GM12892 (cell line): ENCODE measurements at regions not wholly inside any gene's neighbourhood (a gene's known extent, or its start where the extent isn't known, plus 50 kb on each side); places are given as distances from the start of the nearest gene placed in this dataset.

Source experiments
- POLR2A ChIP-seq: IDR thresholded peaks from 2 replicates; pipeline ENCODE4 v1.6.1; 2011; ENCODE audit warnings: low read depth, low read length, control low read depth
- POLR2AphosphoS5 ChIP-seq: IDR thresholded peaks from 2 replicates; pipeline ENCODE4 v1.6.1; 2011; ENCODE audit warnings: low read depth, low read length, control low read depth

DNA sequence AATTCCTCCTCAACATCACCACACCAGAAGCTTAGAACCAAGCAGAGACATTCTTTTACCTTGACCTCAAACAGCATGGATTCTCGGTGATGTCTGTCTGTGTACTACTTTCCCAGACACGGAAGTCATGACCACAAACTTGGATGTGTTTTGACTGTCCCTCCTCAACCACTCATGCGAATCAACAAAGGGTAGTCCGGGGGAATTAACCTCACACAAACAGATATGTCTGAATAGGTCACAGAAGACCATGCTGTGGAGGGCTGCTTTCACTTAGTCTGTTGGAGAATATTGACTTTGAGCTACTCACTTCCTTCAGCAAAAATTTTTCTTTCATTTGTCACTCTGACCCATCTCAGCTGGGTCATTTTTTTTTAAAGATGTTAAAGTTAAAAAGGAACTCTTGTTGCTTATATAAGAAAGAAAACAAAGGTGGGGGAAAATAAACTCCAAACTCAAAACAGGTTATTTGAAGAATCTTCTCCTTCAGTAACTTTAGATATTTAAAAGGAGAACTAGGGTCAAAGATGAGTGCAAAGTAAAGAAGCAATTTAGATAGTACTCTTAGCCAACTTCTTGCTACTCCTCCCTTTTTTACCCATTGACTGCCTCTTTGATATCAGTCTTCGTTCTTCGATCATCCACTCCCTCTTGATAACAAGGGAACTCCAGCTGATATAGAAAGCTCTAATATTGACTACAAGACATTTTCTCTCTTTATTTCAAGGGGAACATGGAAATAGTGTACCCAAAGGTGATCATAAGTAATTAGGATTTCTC, 343.4 kb upstream of the CDH6 start:
- TF ChIP-seq POLR2A (no peak), POLR2AphosphoS5 (no peak)
